Fibroblast of skin of abdomen (primary cell): ENCODE measurements at regions not wholly inside any gene's neighbourhood (a gene's known extent, or its start where the extent isn't known, plus 50 kb on each side); places are given as distances from the start of the nearest gene placed in this dataset.

Experiments used
- DNase-seq: peaks from one replicate; pipeline ENCODE4 v3.0.0-alpha.2; 2013

DNA sequence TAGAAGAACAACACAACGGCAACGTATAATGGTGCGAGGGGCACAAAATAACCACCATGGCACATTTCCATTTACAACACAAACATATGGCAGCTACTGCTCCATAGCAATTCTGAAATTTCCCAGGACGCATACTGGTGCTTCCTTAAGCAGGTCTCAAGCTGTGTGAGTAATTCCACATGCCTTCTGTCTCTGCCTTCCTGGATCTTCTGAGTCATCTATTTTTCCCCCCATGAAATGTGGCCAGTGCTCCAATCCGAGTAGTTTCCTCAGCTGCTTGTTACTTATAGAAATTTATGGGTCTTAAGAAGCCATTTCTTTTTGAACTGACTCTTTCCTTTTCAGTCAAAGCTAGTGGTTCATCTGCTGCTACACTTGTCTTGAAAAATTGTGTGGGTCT, 256.6 kb upstream of the KLF6 start:
- no peak for DNase-seq

DNA sequence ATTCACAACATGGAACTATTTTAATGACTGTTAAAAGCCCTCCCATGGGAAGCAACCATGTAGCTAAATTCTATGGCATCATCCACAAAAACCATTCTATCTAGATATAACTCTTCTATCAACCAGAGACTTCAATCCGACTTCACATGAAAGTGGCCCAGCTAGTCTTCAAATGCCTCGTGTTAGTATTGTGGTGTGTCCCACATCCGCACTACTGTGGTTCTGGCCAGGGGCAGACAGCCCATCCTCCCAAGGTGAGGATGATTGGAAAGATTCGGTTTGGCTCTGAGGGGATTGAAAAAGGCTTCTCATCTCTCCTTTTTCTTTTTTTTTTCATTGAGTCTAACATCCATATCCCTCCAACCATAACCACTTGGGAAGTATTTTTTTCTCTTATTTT, 253.0 kb upstream of the KLF6 start:
- DNase-seq, result no peak

DNA sequence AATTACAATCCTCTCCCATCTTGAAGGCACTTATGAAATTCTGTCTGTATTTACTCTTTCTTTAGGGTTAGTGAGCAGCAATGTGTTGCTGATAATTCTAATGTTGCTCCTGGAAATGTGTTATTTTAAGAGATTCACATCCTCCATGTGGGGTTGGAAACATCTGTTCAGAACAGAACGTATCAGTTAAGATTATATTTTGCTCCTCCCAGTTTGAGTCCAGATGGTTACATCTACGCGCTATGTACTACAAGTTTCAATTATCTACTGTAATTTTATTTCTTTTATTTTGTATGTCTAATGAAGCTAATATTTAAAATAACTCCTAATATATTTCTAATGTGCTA, 250.6 kb upstream of the KLF6 start:
- DNase-seq, result no peak

DNA sequence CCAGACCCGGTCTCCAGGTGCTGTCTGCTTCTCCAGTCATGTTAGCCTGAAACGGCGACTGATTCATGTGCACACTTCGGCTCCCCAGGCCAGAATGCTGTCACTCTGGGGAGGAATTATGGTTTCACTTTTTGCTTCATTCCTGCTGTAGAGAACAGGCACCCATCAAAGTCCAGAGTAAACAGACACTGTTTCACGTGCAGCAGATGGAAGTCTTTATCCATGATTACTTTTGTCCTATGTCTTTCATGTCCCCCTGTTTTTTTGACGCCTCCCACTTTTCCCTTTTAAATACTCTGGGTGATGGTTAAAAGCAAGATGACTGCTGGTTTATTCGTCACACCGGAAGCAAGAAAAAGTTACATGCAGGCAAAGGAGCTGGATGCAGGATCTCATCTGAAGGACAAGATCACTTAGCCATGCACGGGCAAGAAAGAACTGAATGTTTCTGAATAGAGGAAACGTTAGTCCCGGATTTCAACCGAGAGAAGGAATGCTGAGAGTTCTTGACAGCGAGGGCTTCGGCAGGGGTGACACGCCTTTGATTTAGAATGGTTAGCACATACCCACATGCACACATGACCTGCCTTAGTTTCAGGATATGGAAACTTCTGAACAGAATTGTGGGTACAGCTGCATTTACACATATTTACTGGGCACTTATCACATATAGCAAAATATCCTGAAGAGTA, 250.0 kb upstream of the KLF6 start:
- DNase-seq, result peak; percentile 48

DNA sequence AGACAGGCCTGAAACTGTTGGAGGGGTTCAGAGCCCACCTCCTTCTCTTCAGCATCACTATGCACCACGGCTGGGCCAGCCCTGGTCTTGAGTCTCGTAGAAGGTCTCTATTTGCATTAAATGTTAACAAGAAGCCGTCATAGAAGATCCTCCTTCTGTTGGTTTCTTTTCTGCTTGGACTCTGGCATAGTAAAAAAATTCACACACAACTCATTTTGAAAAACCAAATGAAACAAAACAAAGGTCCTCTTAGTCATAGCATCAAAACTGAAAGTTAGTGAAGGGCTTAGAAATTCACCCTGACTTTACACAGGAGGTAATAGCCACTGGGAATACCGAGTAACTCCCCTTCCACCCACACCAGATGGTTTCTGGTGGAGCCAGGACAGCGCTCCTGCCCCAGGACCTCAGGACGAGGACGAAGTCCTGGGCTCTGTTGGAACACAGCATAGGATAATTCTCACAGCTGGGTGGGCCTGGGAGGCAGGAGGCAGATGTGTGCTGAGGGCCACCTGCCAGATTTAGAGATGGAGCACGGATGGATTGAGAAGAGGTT, 248.4 kb upstream of the KLF6 start:
- DNase-seq, result no peak

DNA sequence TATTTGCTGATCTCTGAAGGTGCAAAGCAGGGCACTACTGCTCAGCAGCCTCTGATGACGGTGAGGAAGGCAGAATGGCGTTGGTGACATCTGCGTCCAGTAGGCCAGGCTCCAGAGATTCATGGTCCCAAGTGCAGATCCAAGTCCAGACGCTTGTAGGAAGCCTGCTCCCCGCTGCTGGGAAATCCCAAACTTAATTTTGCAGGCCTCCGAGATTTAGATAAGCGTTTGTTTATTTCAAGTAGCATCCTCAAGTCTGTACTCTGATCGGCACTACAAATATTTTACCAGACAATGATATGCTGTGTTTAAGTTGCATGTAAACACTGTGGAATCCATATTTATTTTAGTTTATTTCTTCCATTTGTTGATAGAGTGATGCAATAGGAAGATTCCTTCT, 244.9 kb upstream of the KLF6 start:
- DNase-seq, result no peak

DNA sequence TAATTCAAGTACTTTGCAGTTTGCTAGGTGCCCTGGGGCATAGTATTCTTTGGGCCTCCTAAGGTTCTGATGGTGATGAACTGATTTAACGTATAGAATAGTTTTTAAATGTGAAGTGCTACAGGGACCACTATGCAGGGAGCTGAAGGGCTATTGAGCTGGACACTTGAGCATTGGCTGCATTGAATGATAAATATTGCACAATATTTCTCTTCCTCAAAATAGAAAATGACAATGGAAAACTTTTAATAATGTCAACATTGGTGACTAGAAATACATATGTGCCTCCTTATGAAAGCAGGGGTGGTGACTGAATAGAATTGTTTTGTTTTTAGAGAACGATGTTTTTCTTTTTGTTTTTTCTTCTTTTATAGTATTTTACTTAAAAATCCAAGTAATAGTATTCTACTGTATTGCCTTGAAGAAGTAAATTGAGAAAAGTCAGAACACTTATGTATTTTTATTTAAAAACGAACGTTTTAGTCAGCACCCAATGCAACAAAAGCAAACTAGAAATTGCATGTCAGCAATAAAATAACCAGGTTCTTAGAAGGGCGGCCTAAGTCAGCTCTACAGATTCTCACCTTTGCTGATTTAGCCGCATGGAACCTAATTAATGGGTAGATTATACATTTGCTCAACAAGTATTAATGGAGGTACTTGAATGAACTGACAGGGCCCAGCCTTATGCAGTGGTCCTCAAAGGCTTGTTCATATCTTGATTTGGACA, 244.0 kb upstream of the KLF6 start:
- no peak for DNase-seq

DNA sequence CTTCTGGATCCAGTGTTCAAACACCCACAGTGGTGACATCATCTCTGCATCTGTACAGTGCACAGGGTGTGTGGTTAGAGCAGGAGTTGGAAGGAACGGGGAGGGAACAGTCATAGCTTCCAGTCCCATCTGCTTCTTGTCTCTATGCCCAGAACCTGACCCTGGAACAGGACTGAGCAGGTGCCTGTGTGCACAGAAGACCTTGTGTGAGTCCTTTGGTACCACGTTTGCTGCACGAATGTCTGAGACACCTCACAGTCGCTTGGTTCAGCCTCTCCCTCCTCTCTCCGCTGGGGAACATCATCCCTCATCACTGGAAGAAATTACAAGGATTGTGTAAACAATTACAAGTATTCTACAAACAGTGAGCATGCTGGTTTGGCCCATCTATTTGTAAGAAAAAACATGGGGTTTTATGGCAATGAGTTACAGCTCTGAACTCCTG, 243.0 kb upstream of the KLF6 start:
- no peak for DNase-seq

DNA sequence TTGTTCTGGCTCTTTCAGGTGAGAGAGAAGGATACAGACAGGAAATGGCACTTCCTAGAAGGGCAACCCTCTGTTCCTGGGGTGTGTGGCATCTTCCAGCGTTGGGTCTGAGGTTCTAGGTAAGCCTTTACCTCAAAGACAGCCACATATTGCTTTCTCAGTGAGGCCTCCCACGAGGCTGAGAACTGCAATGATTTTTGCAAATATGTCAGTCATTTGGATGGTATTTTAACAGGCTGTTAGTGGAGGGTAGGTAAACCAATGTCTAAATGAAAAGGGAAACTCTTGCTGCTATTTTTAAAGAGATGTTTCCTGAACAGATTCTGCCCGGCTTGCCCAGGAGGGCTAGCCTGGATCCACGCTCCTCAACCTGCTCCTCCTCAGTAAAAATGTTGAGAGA, 240.3 kb upstream of the KLF6 start:
- no peak for DNase-seq

DNA sequence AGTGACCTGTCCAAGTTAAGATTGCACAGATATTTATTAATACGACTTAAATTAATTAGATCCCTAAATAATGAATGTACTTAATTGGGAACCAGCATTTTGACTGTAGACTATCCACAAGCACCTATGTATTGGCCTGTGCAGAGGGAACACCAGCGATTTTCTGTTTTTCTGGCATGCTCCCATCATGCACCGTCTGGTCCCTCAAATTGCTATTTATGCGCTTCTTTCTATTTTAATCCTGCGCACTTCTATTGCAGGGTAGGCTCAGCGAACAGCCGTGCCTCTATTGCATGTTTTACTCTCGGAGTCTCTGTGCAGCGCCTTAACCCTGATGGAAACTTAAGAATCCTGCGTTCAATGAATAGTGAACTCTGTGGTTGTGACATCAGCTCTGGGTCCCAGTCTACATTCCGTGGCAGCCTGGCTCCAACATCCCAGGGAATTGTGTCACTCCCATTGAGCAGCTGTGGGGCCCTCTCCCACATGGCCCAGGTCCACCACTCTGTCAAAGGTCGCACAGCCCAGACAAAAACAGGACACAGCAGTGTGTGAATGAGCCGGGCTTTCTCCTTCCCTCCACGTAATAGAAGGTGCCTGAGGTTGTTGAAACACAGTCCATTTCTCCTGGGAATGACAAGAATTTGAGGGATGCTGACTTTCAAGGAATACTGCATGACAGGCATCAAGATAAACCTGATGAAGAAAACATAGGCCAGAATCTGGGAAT, 239.7 kb upstream of the KLF6 start:
- DNase-seq, result no peak

DNA sequence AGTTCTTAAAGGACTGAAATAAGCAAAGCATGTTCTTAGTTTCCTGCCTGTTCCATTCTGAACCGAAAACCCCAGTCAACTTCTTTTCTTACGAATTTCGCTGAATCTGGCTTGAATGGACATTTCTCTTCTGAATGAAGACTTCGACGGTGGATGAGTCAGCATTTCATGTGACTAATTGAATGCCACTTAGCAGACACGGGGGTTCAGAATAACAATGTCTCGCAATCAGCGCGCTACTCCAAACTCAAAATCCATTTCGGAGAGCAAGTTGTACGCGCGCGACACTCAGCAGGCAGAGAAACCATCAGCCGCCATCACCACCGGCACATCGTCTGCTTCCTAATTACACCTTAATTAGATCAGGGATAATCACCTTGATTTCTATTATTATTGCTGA, 239.0 kb upstream of the KLF6 start:
- no peak for DNase-seq

DNA sequence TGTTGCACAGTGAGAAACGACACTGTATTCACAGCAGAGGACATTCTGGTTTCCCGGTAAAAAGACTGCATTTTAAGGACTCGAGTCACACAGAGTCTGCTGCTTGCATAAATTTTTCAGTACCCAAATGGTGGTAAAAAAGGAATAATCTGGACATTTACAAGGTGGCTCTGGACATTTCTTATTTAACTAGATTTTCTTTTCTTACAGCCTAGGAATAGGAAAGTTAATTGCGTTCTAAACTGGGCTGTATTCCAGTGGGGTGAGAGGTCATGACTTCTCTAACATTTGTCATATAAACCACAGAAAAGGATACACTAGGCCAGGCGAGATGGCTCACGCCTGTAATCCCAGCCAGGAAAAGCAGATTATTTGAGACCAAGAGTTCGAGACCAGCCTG, 237.5 kb upstream of the KLF6 start:
- no peak for DNase-seq

DNA sequence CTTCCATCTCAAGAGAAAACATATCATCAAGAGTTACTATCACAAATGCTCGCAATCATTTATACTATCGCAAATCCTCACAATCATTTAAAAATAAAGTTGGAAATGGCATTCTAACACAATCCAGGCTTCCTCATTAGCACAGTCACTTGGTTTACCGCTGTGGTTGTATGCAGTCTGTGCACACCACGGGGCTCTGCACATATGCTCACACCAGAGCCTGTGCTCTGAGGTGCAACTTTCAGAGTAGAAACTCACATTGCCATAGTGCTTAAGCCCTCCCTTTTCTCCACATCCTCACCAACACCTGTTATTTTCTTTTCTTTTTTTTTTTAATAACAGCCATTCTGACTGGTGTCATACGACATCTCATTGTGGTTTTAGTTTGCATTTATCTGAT, 235.6 kb upstream of the KLF6 start:
- no peak for DNase-seq

DNA sequence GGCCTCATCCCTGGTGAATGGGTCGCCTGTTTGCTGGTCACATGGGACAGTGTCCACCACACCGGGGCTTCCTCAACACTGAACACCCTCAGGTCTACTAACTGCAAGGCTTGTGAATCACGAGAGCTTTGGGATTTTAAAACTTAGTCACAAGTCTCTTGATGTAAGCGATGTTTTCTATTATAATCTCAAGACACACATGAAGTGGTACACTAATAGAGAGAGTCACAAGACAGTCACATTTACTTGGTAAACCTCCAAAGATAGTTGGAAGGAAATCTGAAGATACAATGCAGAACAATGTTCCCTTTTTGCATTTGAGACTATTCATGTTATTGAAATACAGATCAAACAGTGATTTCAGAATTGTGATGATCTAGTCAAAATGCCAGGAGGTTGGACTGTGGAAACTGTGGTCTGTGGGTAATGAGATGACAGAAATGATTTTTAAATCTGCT, 233.1 kb upstream of the KLF6 start:
- no peak for DNase-seq

DNA sequence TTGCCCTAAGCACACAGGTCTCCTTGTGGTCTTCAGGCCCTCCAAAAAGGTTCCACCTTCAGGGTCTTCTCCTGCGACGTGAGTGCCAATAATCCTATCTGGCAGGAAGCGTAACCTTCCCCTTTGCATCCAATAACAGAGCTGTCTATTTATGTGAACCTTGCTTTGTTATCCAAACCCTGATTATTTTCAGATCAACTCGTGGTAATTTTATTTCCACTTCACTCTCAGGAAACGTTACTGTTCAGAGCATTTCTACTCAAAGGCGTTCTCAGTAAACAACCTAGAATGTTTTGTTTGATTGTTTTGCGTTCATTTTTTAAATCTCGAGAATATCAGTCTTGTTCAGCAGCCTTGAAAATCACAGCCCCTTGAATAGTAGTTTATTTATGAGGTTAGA, 232.3 kb upstream of the KLF6 start:
- DNase-seq, result no peak

DNA sequence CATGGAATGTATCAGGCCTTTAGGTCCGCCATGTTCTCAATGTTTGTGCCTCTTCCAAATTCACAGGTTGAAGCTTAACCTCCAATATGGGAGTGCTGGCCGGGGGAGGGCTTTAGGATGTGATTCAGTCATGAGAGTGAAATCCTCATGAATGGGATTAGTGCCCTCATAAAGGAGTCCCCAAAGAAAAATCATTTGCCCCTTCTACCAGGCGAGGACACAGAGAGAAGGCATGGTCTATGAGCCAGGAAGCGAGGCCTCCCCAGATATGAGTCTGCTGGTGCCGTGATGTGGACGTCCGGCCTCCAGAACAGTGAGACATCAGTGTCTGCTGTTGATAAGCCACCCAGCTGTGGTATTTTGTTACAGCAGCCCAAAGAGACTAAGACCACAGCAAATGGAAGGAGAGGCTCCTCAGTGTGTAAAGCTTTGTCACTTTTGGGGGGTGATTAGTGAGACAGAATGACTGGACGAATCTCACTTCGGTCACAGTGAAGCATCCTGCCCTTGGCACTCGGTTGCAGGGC, 231.3 kb upstream of the KLF6 start:
- no peak for DNase-seq

DNA sequence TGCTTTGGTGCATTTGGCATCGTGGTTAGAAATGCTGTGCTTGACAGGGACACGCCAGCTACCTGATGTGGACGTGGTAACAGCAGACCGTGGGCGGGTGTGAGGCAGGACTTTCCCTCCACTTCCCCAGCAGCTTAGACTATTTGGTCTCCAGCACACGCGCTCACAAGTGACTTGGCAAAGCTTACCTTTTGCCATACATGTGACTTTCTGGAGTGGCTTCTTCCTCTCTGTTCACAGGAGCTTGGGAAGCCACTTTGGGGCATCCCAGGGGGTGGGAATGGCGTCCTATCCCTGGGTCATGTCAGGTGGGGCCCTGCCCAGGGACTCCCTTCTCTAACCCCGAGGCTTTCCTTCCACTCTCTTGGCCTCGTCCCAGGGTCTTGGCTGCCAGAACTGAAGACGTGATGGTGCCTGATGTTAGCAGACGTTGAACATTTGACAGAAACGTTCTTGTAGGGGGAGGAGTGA, 228.7 kb upstream of the KLF6 start:
- DNase-seq, result no peak

DNA sequence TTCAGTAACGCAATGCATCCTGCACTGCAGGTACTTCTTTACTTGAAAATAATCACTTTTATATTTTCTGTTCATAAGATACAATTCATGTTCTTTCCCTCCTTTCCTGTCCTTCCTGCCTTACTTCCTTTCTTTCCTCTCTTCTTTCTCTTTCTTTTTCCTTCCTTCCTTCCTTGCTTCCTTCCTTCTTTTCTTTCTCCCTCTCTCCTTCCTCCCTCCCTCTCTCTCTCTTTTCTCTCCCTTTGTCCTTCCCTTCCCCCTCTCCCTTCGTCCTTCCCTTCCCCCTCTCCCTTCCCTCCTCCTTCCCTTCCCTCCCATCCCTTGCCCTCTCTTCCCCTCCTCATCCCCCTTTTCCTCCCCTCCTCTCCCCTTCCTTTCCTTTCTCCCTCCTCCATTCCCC, 227.8 kb upstream of the KLF6 start:
- no peak for DNase-seq

DNA sequence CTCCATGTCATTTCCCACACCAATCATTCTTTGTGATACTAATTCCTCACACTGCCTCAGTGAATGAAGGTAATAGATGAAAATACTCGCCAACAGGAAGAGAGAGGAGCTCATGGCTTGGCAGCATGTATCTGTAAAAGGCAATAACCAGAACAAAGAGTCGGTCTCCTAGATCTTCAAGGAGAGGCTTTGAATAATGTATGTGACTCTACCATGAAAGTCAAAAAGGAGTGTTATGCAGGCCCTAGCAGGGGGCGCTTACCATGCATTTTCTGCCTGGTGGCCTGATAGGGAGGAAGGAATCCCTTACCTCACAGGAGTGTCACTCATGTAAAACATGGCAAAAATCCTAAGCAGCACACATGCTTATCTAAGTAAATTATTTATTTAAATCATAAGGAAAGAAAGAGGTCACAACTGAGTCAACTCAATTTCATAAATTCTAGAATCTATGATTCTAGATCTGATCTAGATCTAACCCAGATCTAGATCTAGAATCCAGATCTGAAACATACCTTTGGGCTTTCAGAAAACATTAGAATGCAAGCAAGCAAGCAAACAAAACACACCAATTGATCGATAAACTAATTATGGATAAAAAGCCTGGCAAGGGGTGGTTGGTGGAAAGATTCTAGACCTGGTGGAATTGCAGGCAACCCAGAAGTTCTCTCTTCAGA, 226.3 kb upstream of the KLF6 start:
- no peak for DNase-seq

DNA sequence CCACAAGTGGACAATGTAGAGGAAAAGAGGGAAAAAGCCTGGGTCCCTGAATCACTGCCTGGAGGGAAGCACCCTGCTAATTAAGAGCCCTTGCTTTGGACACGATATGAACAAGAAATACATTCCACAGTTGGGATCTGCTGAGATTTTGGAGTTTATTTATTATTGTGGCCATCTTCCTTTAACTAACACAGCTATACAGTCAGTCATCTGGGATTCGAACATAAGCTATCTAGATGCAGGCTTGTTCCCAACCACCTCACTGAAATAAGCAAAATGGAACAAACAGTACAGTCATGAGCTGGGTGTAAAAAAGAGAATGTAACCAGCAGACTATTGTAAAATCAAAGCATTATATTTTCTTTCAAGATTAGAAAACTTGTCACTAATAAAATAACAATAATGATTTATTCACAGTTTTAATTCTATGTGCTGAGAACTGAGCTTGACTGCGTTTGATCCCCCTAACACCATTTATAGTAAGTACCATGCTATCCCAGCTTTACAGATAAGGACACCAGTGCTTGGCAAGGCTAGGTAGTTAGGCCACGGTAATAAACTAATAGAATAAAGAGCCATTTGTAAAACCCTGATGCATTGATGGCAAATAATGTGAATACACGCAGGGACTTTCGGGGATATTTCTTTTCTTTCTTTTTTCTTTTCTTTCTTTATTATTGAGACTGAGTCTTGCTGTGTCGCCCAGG, 223.8 kb upstream of the KLF6 start:
- no peak for DNase-seq

DNA sequence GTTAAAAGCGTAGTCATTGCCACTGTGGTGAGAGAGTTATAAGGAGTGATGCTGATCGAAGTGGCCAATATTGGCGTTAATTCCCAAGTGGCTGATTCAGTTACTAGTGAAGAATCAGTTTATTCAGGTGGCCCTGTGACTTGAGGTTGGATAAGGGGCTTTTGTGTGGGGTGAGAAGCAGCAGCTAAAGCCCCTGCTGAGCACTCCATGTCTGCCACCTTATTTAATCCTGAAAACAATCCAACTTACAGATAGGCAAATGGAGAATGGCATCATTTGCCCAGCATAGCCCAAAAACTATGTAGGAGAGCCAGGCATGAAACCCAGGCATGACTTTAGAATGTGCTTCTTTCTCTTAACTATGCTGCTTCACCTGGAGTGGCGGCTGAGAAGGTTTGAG, 222.8 kb upstream of the KLF6 start:
- no peak for DNase-seq

DNA sequence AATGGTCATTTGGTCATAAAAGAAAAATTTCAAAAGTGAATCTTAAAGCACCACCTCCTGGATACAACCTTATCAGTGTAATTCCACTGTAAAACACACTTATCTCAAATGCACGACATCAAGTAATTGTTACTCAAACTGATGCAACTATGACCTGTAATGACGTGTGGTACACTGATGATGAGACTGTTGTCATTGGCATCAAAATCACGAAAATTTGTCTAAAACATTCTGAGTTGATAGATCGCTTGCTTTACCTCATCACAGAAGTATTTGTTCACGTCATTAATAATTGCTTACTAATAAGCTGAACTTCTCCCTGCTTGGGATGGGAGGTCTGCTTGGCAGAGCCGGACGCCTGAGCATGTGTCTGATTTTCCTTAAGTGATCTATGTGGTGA, 221.8 kb upstream of the KLF6 start:
- DNase-seq, result no peak
